ENCODE measurements at regions not wholly inside any gene's neighbourhood (a gene's known extent, or its start where the extent isn't known, plus 50 kb on each side); places are given as distances from the start of the nearest gene placed in this dataset.

- H3K36me3 ChIP-seq = no peaks in the 10 kb centered on the region
- peak overlapping the region in 1 of 2 donors; percentile 32 for H3K4me3 ChIP-seq
- no peaks in the 10 kb centered on the region for H3K9me3 ChIP-seq
- H3K27ac ChIP-seq = peak overlapping the region; percentile 88 to 89
- no peak for TF ChIP-seq CTCF (IDR thresholded peaks at IDR 0.05)
- H3K27me3 ChIP-seq = no peaks in the 10 kb centered on the region
- peaks cover 9 to 28% of the 10 kb centered on the region in 2 donors for H3K4me1 ChIP-seq
- intact Hi-C loops (cut with DNase I) = loop anchor here (1.0 to 2.0 kb wide), 3 partner anchors 41 to 79 kb away; no protein-coding TSS in a partner anchor
- DNase-seq (ENCODE audit: low spot score in 2 of 2) = peak; percentile 59 to 95
Observed at GRCh38 chr18:23311351-23312121, 141.6 kb upstream of the RIOK3 start.

GRCh38 chr18:23313379-23313778, 139.7 kb upstream of the RIOK3 start:
- peaks cover 9 to 23% of the 10 kb centered on the region in 2 donors for H3K4me1 ChIP-seq
- no peak overlapping the region for H3K4me3 ChIP-seq
- no peak for DNase-seq (ENCODE audit: low spot score in 2 of 2)
- H3K27ac ChIP-seq = peak overlapping the region in 1 of 2 donors; percentile 88
- no peaks in the 10 kb centered on the region for H3K9me3 ChIP-seq
- no peaks in the 10 kb centered on the region for H3K36me3 ChIP-seq
- intact Hi-C loops (cut with DNase I) = loop anchor here (2.0 kb wide), 1 partner anchor 39 kb away; no protein-coding TSS in a partner anchor
- no peak for TF ChIP-seq CTCF (IDR thresholded peaks at IDR 0.05)
- H3K27me3 ChIP-seq = no peaks in the 10 kb centered on the region

- Histone ChIP-seq H3K36me3 (no peaks in the 10 kb centered on the region), H3K27ac (no peak overlapping the region), H3K4me3 (no peak overlapping the region), H3K9me3 (no peaks in the 10 kb centered on the region), H3K27me3 (no peaks in the 10 kb centered on the region), H3K4me1 (peaks cover 9 to 23% of the 10 kb centered on the region in 2 donors)
- DNase-seq (ENCODE audit: low spot score in 2 of 2) = no peak
- intact Hi-C loops (cut with DNase I) = no loop called here
- no peak for TF ChIP-seq CTCF (IDR thresholded peaks at IDR 0.05)
Observed at GRCh38 chr18:23314672-23315071, 138.4 kb upstream of the RIOK3 start.

GRCh38 chr18:23316316-23316715, 136.8 kb upstream of the RIOK3 start:
- Histone ChIP-seq H3K27ac (no peak overlapping the region), H3K4me1 (peaks cover 9 to 22% of the 10 kb centered on the region in 2 donors), H3K27me3 (no peaks in the 10 kb centered on the region), H3K36me3 (no peaks in the 10 kb centered on the region), H3K9me3 (no peaks in the 10 kb centered on the region), H3K4me3 (no peak overlapping the region)
- intact Hi-C loops (cut with DNase I) = no loop called here
- TF ChIP-seq CTCF (IDR thresholded peaks at IDR 0.05) = no peak
- DNase-seq (ENCODE audit: low spot score in 2 of 2) = no peak

- Histone ChIP-seq H3K4me1 (peaks cover 7 to 18% of the 10 kb centered on the region in 2 donors), H3K9me3 (no peaks in the 10 kb centered on the region), H3K27me3 (no peaks in the 10 kb centered on the region), H3K27ac (no peak overlapping the region), H3K36me3 (no peaks in the 10 kb centered on the region), H3K4me3 (no peak overlapping the region)
- no peak for DNase-seq (ENCODE audit: low spot score in 2 of 2)
- no peak for TF ChIP-seq CTCF (IDR thresholded peaks at IDR 0.05)
- intact Hi-C loops (cut with DNase I) = no loop called here
Observed at GRCh38 chr18:23316988-23317387, 136.1 kb upstream of the RIOK3 start.

All from ascending aorta (tissue), 2 donors.